ENCODE measurements at regions not wholly inside any gene's neighbourhood (a gene's known extent, or its start where the extent isn't known, plus 50 kb on each side); places are given as distances from the start of the nearest gene placed in this dataset.

GRCh38 chr13:34412817-34413375 is 529.2 kb upstream of the NBEA start:
- Histone ChIP-seq H3K27ac (ENCODE audit: low read length) (no peak overlapping the region), H3K4me3 (ENCODE audit: low read length) (no peak overlapping the region), H3K27me3 (ENCODE audit: control insufficient read depth, insufficient read depth, low read length) (no peaks in the 10 kb centered on the region), H3K4me1 (ENCODE audit: control insufficient read depth, low read depth, low read length) (no peaks in the 10 kb centered on the region), H3K9me3 (ENCODE audit: control insufficient read depth, low read depth, low read length) (no peaks in the 10 kb centered on the region), H3K9ac (ENCODE audit: low read length) (no peak overlapping the region), H3K36me3 (ENCODE audit: control insufficient read depth, low read depth, low read length) (no peaks in the 10 kb centered on the region)

DNA sequence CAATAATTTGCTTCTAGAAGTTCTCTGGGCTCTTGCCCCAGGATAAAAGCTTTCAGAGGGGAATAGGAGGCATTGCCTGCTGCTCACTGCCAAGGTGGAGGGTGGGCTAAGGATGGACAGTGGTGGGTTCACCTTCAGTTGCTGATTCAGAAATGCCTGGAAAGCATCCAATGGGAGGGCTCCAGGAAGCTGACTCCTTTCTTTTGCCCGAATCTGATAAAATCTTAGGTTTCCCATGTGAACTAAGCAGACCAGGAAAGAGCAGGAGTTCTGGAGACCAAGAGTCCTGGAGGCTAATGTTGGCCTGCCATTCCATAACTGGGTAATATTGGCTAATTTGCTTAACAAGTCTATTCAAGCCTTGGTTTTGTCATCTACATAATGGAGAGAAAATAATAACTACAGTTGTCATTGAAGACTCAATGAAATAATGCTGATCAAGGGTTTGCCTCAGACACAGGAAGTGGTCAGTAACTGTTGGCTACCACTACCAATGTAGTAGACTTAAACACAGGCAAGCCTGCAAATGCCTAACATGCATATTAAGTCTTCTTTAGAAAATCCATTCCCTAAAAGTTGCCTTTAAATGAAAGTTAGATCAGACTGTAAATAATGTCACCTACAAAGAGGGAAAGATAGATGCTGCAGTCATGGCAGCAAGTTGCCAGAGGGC is 528.4 kb upstream of the NBEA start:
- no peaks in the 10 kb centered on the region for H3K27me3 ChIP-seq (ENCODE audit: control insufficient read depth, insufficient read depth, low read length)
- H3K4me1 ChIP-seq (ENCODE audit: control insufficient read depth, low read depth, low read length), result no peaks in the 10 kb centered on the region
- H3K36me3 ChIP-seq (ENCODE audit: control insufficient read depth, low read depth, low read length), result no peaks in the 10 kb centered on the region
- no peak overlapping the region for H3K9ac ChIP-seq (ENCODE audit: low read length)
- no peak overlapping the region for H3K4me3 ChIP-seq (ENCODE audit: low read length)
- H3K27ac ChIP-seq (ENCODE audit: low read length), result no peak overlapping the region
- H3K9me3 ChIP-seq (ENCODE audit: control insufficient read depth, low read depth, low read length), result no peaks in the 10 kb centered on the region

DNA sequence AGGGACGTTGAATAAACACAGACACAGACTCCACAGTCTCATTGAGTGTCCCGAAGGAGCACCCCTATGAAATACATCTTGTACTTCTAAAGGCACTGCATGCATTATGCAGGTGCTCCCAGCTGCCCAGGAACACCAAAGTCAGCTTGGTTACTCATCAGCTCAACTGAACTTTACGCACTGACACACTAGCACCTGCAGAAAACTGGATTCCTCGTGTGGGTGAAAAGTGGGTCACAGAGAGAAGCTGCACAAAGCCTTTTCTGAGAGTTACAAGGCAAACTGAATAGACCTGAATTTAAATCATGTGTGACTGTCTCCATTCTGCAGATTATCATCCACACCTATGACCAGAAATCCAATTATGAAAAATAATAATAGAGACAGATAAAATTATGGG is 527.5 kb upstream of the NBEA start:
- H3K27me3 ChIP-seq (ENCODE audit: control insufficient read depth, insufficient read depth, low read length), result no peaks in the 10 kb centered on the region
- no peak overlapping the region for H3K4me3 ChIP-seq (ENCODE audit: low read length)
- H3K9me3 ChIP-seq (ENCODE audit: control insufficient read depth, low read depth, low read length), result no peaks in the 10 kb centered on the region
- no peak overlapping the region for H3K9ac ChIP-seq (ENCODE audit: low read length)
- H3K4me1 ChIP-seq (ENCODE audit: control insufficient read depth, low read depth, low read length), result peaks cover 4% of the 10 kb centered on the region
- no peaks in the 10 kb centered on the region for H3K36me3 ChIP-seq (ENCODE audit: control insufficient read depth, low read depth, low read length)
- no peak overlapping the region for H3K27ac ChIP-seq (ENCODE audit: low read length)

GRCh38 chr13:34416971-34417380 is 525.1 kb upstream of the NBEA start:
- Histone ChIP-seq H3K36me3 (ENCODE audit: control insufficient read depth, low read depth, low read length) (no peaks in the 10 kb centered on the region), H3K4me1 (ENCODE audit: control insufficient read depth, low read depth, low read length) (peaks cover 4% of the 10 kb centered on the region), H3K9ac (ENCODE audit: low read length) (no peak overlapping the region), H3K4me3 (ENCODE audit: low read length) (no peak overlapping the region), H3K27ac (ENCODE audit: low read length) (no peak overlapping the region), H3K9me3 (ENCODE audit: control insufficient read depth, low read depth, low read length) (no peaks in the 10 kb centered on the region), H3K27me3 (ENCODE audit: control insufficient read depth, insufficient read depth, low read length) (no peaks in the 10 kb centered on the region)

- Histone ChIP-seq H3K36me3 (ENCODE audit: control insufficient read depth, low read depth, low read length) (no peaks in the 10 kb centered on the region), H3K27me3 (ENCODE audit: control insufficient read depth, insufficient read depth, low read length) (no peaks in the 10 kb centered on the region), H3K4me1 (ENCODE audit: control insufficient read depth, low read depth, low read length) (peaks cover 4% of the 10 kb centered on the region), H3K27ac (ENCODE audit: low read length) (no peak overlapping the region), H3K9me3 (ENCODE audit: control insufficient read depth, low read depth, low read length) (no peaks in the 10 kb centered on the region), H3K4me3 (ENCODE audit: low read length) (no peak overlapping the region), H3K9ac (ENCODE audit: low read length) (no peak overlapping the region)
These were observed 524.2 kb upstream of the NBEA start for GRCh38 chr13:34417896-34418295.

DNA sequence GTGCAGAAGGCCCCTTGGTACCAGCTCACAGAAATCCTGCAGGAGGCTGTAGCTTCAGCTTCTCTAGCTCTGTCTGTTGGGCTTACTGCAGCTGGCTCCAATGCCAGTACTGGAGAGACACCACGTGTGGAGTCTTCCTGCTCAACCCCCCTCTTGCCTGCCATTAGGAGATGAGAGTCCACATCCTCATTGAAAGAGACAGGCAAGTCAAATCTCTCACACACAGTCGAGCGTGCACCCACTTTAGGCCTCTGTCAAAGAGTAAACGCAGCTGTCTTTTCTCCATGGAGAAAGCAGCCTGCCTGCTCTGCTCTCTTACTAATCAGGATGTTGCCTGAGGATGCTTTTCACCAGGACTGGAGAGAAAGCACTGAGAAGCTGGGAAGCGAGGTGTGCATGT is 523.0 kb upstream of the NBEA start:
- H3K9ac ChIP-seq (ENCODE audit: low read length), result no peak overlapping the region
- no peak overlapping the region for H3K4me3 ChIP-seq (ENCODE audit: low read length)
- H3K36me3 ChIP-seq (ENCODE audit: control insufficient read depth, low read depth, low read length), result no peaks in the 10 kb centered on the region
- no peaks in the 10 kb centered on the region for H3K9me3 ChIP-seq (ENCODE audit: control insufficient read depth, low read depth, low read length)
- H3K4me1 ChIP-seq (ENCODE audit: control insufficient read depth, low read depth, low read length), result peaks cover 4% of the 10 kb centered on the region
- no peak overlapping the region for H3K27ac ChIP-seq (ENCODE audit: low read length)
- no peaks in the 10 kb centered on the region for H3K27me3 ChIP-seq (ENCODE audit: control insufficient read depth, insufficient read depth, low read length)

GRCh38 chr13:34419755-34420154 is 522.3 kb upstream of the NBEA start:
- Histone ChIP-seq H3K27me3 (ENCODE audit: control insufficient read depth, insufficient read depth, low read length) (no peaks in the 10 kb centered on the region), H3K9me3 (ENCODE audit: control insufficient read depth, low read depth, low read length) (no peaks in the 10 kb centered on the region), H3K4me1 (ENCODE audit: control insufficient read depth, low read depth, low read length) (peaks cover 4% of the 10 kb centered on the region), H3K27ac (ENCODE audit: low read length) (no peak overlapping the region), H3K9ac (ENCODE audit: low read length) (no peak overlapping the region), H3K36me3 (ENCODE audit: control insufficient read depth, low read depth, low read length) (no peaks in the 10 kb centered on the region), H3K4me3 (ENCODE audit: low read length) (no peak overlapping the region)

DNA sequence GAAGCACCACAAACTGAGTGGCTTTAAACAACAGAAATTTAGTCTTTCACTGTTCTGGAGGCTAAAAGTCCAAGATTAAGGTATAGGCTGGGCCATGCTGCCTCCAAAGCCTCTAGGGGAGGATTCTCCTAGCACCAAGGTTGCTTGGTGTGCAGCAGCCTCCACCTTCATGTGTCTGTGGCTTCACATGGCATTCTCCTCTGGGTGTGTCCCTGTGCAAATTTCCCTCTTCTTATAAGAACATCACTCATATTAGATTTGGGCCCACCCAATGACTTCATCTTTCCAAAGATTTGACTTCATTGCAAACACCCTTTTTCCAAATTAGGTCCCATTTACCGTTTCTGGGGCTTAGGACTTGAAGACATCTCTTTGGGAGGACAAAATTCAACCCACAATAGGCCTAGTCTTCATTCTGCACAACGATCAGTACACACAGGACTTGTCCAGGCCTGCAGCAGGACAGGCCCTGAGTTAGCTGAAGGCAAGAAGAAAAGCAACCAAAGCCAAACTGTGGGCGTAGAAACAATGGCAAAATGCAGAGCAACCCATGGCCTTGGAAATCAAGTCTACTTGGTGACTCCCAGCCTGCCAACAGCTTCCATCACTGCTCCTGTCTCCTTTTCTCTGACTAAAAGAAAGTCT is 521.2 kb upstream of the NBEA start:
- Histone ChIP-seq H3K27me3 (ENCODE audit: control insufficient read depth, insufficient read depth, low read length) (no peaks in the 10 kb centered on the region), H3K9me3 (ENCODE audit: control insufficient read depth, low read depth, low read length) (no peaks in the 10 kb centered on the region), H3K4me1 (ENCODE audit: control insufficient read depth, low read depth, low read length) (peaks cover 13% of the 10 kb centered on the region), H3K9ac (ENCODE audit: low read length) (no peak overlapping the region), H3K27ac (ENCODE audit: low read length) (no peak overlapping the region), H3K4me3 (ENCODE audit: low read length) (no peak overlapping the region), H3K36me3 (ENCODE audit: control insufficient read depth, low read depth, low read length) (no peaks in the 10 kb centered on the region)

GRCh38 chr13:34421347-34421719 is 520.7 kb upstream of the NBEA start:
- Histone ChIP-seq H3K9ac (ENCODE audit: low read length) (no peak overlapping the region), H3K4me1 (ENCODE audit: control insufficient read depth, low read depth, low read length) (peaks cover 14% of the 10 kb centered on the region)

DNA sequence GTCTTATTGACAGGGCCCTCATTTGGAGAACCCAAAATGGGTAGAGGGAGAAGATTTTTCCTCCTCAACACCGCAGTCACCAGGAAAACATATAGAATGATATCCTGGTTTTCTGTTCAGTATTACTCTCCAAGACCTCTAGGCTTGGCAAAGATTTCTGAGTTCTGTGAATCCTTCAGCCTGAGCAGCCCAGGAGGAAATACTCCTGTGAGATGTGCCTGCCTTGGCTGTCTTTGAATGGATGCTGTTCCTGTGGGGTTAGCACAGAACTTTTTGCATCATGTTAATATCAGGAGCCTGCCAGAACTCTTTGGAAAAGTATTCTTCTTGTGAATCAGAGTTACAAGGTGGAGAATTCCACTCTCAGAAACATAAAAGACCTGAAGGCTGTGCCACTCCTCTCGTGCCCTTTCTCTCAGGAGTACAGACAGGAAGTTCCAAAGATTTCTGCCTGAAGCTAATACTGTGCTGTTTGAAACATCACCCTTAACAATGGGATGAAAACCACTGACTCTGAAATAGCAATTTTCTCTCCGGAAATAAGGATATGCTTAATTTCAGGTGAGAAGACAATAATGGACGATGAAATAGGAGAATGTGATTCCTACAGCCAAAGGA is 520.1 kb upstream of the NBEA start:
- Histone ChIP-seq H3K4me1 (ENCODE audit: control insufficient read depth, low read depth, low read length) (peaks cover 14% of the 10 kb centered on the region), H3K4me3 (ENCODE audit: low read length) (no peak overlapping the region), H3K9me3 (ENCODE audit: control insufficient read depth, low read depth, low read length) (no peaks in the 10 kb centered on the region), H3K36me3 (ENCODE audit: control insufficient read depth, low read depth, low read length) (no peaks in the 10 kb centered on the region), H3K27ac (ENCODE audit: low read length) (no peak overlapping the region), H3K27me3 (ENCODE audit: control insufficient read depth, insufficient read depth, low read length) (no peaks in the 10 kb centered on the region), H3K9ac (ENCODE audit: low read length) (no peak overlapping the region)

More at GRCh38 chr13:34421347-34421719, 520.7 kb upstream of the NBEA start:
- H3K36me3 ChIP-seq (ENCODE audit: control insufficient read depth, low read depth, low read length), result no peaks in the 10 kb centered on the region
- no peaks in the 10 kb centered on the region for H3K9me3 ChIP-seq (ENCODE audit: control insufficient read depth, low read depth, low read length)
- no peak overlapping the region for H3K4me3 ChIP-seq (ENCODE audit: low read length)
- H3K27me3 ChIP-seq (ENCODE audit: control insufficient read depth, insufficient read depth, low read length), result no peaks in the 10 kb centered on the region
- H3K27ac ChIP-seq (ENCODE audit: low read length), result no peak overlapping the region

DNA sequence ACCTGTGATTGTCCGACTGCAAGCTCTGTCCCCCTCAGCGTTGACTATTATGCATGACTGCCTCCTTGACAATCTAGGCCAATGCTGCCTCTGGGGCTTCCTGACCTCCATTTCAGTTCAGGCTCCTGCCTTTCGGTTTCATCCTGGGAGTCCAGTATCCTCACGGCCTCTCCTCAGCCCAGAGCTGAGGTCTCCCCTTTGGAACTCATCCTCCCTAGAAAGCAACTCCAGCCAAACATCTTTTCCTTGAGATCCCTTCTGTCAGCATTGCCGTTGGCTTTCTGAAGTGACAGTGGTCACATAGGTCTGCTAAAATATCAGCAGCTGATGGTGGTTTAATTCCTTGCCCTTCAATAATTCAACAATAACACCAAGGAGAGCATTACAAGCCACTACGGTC is 519.1 kb upstream of the NBEA start:
- H3K36me3 ChIP-seq (ENCODE audit: control insufficient read depth, low read depth, low read length), result no peaks in the 10 kb centered on the region
- H3K27ac ChIP-seq (ENCODE audit: low read length), result no peak overlapping the region
- H3K4me1 ChIP-seq (ENCODE audit: control insufficient read depth, low read depth, low read length), result peaks cover 14% of the 10 kb centered on the region
- no peaks in the 10 kb centered on the region for H3K27me3 ChIP-seq (ENCODE audit: control insufficient read depth, insufficient read depth, low read length)
- H3K9me3 ChIP-seq (ENCODE audit: control insufficient read depth, low read depth, low read length), result no peaks in the 10 kb centered on the region
- H3K9ac ChIP-seq (ENCODE audit: low read length), result no peak overlapping the region
- no peak overlapping the region for H3K4me3 ChIP-seq (ENCODE audit: low read length)

Measured in iPS-18a (cell line).